HG02870 (cell line): ENCODE measurements at regions not wholly inside any gene's neighbourhood (a gene's known extent, or its start where the extent isn't known, plus 50 kb on each side); places are given as distances from the start of the nearest gene placed in this dataset.
A peak's percentile ranks its signal among the peaks of the same experiment; 100 is the strongest.

Experiments
- ATAC-seq: cut with Tn5 transposase; IDR thresholded peaks from one replicate; pipeline ENCODE4 v1.9.1; 2021; ENCODE audit warnings: mild to moderate bottlenecking, moderate library complexity; ENCODE audit not compliant: unreplicated experiment

GRCh38 chr2:211132573-211132972 lies 576.2 kb downstream of the CPS1 start:
- ATAC-seq, result no peak

DNA sequence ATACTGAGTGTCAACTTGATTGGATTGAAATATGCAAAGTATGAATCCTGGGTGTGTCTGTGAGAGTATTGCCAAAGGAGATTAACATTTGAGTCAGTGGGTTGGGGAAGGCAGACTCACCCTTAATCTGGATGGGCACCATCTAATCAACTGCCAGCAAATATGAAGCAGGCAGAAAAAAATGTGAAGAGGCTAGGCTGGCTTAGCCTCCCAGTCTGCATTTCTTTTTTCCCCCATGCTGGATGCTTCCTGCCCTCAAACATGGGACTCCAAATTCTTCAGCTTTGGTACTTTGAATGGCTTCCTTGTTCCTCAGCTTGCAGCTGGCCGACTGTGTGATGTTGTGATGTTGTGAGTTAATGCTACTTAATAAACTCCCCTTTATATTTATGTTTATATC lies 577.4 kb downstream of the CPS1 start:
- no peak for ATAC-seq

GRCh38 chr2:211138551-211138950 lies 582.2 kb downstream of the CPS1 start:
- ATAC-seq, result no peak

GRCh38 chr2:211141646-211142045 lies 585.2 kb downstream of the CPS1 start:
- ATAC-seq, result no peak

DNA sequence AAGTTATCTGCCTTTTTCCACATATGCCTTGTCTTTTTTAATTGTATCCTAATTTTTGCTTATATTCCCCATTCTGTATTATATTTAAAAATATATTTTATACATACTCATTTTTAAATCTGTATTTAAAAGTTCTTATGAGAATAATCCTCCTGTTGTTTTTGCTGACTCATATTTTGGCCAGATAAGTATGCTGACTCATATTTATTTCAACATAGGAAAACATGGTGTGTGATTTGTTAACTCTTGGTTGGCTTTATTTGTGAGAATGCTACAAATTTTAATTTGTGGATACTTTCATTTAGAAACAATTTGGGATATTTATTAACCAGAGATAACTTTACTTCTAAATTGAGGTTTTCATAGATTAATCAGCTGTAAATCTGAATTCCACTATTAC lies 587.7 kb downstream of the CPS1 start:
- ATAC-seq, result no peak

DNA sequence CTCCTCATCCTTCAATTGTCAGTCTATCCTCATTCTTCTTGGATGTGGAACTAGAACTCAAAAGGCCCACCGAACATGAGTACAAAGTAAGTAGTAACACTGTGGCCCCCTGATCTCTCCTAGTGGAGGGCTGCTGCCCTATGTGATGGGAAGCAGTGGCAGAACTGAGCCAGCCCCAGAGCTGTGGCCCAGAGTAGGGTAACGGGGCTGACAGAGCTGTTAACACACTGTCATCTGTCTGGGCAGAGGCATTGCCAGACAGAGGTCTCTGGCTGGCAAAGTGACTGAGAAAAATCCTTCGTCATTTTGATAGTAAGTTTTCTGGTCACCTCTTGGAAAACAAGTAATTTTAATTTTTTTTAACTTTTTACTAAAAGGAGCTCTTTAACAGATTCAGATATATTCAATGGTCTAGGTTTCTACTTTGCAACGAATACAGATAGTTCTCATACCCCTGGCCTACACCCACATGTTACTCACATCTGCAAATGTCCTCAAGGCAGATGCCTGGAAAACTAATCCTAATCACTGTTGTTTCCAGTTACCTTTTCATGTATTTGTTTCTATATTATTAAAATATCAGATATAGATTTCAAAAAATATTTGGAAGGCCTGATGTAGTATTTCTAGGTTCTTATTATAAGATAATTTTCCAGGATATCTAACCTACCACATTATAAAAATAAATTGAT lies 588.7 kb downstream of the CPS1 start:
- no peak for ATAC-seq

DNA sequence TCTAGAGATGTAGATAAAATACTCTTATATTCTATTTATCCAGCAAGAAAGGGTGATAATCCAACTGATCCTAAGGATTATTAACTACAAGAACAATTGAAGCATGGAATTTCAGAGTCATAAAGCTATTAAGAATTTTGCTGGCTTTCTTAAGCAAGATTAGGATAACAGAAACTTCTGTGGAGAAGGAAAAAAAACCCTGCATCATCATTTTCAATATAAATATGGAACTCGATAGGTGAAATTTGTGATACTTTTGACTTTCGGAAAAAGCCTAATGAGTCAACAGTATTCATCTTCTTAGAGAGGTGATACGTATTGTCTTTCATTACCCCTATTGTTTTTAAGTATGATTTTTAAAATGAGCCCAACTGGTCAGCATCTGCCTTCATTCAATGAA lies 593.3 kb downstream of the CPS1 start:
- no peak for ATAC-seq

DNA sequence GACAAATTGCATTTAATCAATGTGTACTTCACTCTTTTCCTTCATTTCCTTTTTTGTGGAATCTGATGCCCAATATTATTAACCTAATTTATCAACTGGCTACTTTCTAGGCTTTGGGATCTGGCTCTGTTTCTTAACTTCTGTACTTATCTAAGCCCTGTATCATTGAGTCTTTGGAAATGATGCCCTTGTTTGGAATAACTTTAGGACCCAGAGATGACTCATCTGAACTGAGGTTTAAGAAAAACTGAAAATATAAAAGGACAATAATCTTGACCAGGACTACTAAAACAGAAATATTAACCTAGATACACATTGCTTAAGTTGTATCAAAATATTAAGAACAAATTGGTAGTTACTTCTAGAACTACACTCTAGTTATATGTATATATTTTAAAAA lies 600.8 kb downstream of the CPS1 start:
- ATAC-seq, result no peak

GRCh38 chr2:211157856-211158463 lies 601.6 kb downstream of the CPS1 start:
- peak; percentile 100 for ATAC-seq

DNA sequence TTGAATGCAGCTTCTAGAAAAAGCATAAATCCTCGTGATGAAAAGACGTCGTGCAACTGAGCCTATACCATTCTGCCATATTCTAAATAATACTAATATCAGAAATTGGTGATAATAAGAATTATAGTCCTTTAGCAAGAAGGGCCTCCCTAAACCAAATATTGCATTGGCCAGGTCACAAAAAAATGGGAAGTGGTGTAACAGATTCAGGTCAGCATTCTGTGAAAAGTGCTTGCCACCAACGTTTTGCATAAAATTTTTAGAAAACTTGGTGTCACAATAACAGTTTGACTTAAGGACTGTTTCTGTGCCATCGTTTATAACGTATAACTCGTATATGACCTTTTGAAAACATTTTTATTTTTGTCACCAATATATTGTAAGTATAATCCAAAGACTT lies 603.6 kb downstream of the CPS1 start:
- ATAC-seq, result no peak

DNA sequence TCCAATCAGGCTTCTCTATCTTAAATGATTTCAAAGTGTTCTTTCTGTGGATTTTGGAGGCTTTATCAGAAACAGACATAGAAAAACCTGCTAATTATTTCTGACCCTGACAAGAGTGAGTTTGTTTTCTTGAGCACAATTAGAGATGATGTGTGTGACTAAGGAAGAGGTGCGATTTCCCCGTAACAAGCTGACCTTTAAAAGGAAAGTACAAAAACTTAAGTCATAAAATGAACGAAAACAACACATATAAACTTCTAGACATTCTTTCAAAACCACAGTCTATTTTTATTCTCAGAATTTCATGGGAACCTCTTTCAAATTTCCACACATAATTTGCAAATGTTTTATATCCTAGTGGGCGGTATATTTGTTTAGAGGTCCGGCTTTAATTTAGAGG lies 604.8 kb downstream of the CPS1 start:
- ATAC-seq, result no peak

DNA sequence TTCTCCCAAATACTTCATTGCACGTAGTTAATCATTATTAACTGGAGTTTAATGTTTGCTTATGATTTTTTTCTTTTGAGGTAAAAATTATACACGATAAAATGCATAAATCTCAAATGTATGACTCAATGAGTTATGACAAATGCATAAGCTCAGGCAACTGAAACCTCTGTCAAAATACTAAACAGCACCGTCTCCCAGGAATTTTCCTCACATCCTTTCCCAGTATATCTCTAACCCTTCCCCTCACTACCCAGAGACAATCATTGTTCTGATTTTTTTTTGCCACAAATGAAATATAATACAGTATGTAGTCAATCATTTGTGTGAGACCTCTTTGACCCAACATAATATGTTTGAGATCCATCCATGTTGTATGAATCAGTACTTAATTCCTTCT lies 606.5 kb downstream of the CPS1 start:
- ATAC-seq, result no peak

DNA sequence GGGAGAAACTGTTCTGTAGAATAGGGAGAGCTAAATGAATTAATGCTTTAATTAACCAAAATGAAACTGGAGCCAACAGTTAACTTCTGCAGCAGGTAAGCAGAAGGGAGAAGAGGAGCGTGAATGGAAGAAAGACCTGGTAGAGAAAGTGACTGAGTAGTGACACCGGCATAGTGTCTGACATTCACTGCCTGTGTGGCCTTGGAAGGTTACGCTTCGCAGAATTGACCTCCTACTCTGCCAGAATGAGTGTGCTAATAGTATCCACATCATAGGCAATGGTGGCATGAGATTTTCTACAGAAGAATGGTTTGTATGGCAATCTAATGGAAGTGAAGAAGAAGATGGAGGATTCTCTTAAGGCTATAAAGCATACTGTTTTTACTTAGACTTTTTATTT lies 614.4 kb downstream of the CPS1 start:
- ATAC-seq, result no peak

GRCh38 chr2:211174021-211174420 lies 617.6 kb downstream of the CPS1 start:
- no peak for ATAC-seq

- ATAC-seq, result no peak
Measured at GRCh38 chr2:211174631-211175030, 618.2 kb downstream of the CPS1 start.

DNA sequence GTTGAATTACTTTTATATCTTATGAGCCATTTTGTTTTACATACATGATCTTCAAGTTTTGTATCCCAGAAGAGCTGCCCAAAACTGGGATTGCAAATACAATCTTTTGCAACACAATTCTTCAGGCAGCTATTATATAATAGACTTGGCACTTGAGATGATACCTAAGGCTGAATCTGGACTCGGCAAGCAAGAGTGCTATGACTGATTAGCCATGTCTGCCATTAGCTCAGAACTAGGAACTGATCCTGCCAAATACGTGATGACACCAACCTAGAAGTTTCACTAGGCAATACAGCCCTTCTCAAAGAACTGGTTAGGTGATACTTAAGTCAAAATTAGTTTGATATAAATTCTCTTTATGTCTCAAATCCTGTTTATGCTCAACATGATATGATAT lies 619.6 kb downstream of the CPS1 start:
- ATAC-seq, result no peak

- ATAC-seq, result no peak
Measured at GRCh38 chr2:211176514-211177141, 620.2 kb downstream of the CPS1 start.

- ATAC-seq, result no peak
Measured at GRCh38 chr2:211181626-211182025, 625.2 kb downstream of the CPS1 start.

- no peak for ATAC-seq
Measured at GRCh38 chr2:211187602-211188001, 631.2 kb downstream of the CPS1 start.

DNA sequence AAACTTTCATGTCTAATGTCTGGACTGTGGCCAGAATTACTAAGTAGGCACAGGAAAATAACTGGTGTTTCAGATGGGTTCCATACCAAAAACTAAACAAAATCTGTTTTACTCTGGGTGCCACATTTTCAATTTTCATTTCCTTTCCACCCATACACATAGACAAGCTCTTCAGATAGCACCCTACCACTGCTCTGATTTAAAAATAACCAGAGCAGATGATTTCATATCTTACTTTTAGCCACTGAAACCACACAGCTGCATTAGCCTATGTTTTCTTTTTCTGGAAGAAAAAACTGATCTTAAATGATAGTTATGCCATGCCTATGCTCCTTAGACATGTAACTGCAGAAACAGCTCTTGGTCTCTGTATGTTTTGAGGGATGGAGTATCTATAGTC lies 647.6 kb downstream of the CPS1 start:
- ATAC-seq, result peak; percentile 93

- ATAC-seq, result peak; percentile 34
Measured at GRCh38 chr2:211204456-211204855, 648.1 kb downstream of the CPS1 start.

DNA sequence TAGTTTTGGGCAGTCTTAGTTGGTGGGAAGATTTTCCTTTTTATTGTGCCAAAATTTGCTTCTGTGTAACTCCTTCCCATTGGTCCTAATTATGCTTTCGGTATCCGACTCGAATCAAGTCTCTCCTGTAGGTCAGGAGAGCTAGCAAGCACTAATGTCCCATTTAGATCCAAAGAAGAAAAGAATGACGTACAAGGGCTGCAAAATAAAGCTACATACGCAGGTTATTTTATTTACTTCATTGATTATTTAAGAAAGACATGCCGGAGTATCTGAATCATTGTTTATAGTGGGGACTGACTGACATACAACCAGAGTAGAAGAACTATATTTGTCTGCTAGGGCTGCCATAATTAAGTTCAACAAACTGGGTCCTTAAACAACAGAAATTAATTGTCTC lies 648.5 kb downstream of the CPS1 start:
- ATAC-seq, result no peak
